ENCODE measurements at regions not wholly inside any gene's neighbourhood (a gene's known extent, or its start where the extent isn't known, plus 50 kb on each side); places are given as distances from the start of the nearest gene placed in this dataset.

DNA sequence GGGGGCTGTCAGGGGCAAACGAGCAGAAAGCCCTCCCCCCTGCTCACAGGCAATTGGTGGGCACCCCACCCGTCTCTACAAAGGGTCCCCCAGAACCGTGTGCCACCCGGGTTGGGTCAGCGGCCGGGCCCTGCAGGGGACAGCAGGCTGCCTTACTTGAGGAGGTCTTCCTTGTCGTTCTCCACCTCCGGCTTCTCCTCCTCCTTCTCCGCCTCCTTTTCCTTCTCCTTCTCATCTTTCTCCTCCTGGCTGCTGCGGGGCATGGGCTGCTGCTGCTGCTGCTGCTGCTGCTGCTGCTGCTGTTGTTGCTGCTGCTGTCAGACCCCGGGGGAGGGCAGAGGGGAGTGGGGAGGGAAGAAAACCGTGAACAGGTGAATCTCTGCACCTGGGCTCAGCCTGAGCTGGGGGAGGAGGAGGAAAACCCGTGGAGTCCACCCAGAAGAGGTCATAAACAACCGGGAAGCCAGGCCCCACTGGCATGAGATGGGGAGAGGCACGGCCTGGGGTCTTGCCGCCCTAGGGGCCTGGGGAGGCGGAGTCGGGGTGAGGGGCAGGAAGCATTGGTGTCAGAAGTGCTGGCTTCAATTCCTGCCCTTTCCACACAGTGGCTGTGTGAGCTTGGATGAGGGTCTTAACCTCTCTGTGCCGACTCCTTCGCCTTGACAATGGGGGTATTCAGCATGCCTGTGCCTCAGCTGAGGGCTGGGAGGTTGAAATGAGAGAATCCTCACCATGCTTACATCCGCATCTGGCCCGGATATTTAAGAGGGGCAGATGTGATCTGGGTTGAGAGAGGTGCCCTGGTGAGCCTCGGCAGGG lies 107.6 kb downstream of the RFLNA start:
- DNase-seq (ENCODE audit: low read depth in 1 of 2, low spot score in 1 of 2) = no peak
- no peak overlapping the region for H3K27ac ChIP-seq (replicated peaks)
- TF ChIP-seq, protein P1, sequence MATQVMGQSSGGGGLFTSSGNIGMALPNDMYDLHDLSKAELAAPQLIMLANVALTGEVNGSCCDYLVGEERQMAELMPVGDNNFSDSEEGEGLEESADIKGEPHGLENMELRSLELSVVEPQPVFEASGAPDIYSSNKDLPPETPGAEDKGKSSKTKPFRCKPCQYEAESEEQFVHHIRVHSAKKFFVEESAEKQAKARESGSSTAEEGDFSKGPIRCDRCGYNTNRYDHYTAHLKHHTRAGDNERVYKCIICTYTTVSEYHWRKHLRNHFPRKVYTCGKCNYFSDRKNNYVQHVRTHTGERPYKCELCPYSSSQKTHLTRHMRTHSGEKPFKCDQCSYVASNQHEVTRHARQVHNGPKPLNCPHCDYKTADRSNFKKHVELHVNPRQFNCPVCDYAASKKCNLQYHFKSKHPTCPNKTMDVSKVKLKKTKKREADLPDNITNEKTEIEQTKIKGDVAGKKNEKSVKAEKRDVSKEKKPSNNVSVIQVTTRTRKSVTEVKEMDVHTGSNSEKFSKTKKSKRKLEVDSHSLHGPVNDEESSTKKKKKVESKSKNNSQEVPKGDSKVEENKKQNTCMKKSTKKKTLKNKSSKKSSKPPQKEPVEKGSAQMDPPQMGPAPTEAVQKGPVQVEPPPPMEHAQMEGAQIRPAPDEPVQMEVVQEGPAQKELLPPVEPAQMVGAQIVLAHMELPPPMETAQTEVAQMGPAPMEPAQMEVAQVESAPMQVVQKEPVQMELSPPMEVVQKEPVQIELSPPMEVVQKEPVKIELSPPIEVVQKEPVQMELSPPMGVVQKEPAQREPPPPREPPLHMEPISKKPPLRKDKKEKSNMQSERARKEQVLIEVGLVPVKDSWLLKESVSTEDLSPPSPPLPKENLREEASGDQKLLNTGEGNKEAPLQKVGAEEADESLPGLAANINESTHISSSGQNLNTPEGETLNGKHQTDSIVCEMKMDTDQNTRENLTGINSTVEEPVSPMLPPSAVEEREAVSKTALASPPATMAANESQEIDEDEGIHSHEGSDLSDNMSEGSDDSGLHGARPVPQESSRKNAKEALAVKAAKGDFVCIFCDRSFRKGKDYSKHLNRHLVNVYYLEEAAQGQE (IDR thresholded peaks at IDR 0.05; ENCODE audit: insufficient replicate concordance, low read depth) = no peak
- TF ChIP-seq GABPA (IDR thresholded peaks at IDR 0.05; ENCODE audit: low read depth) = no peak
- TF ChIP-seq POLR2AphosphoS5 (IDR thresholded peaks at IDR 0.05; ENCODE audit: low read depth) = no peak
- TF ChIP-seq CTCF (IDR thresholded peaks at IDR 0.05; ENCODE audit: insufficient read depth, low read length) = no peak
- TF ChIP-seq SPI1 (IDR thresholded peaks at IDR 0.05; ENCODE audit: borderline replicate concordance, low read depth) = no peak
- H3K4me3 ChIP-seq (replicated peaks; ENCODE audit: insufficient read depth, low read length) = no peak overlapping the region
- H3K27me3 ChIP-seq (ENCODE audit: insufficient read depth, poor library complexity, severe bottlenecking) = no peaks in the 10 kb centered on the region

- no peak overlapping the region for H3K4me3 ChIP-seq (replicated peaks; ENCODE audit: insufficient read depth, low read length)
- DNase-seq (ENCODE audit: low read depth in 1 of 2, low spot score in 1 of 2) = no peak
- TF ChIP-seq CTCF (IDR thresholded peaks at IDR 0.05; ENCODE audit: insufficient read depth, low read length) (no peak), GABPA (IDR thresholded peaks at IDR 0.05; ENCODE audit: low read depth) (no peak), SPI1 (IDR thresholded peaks at IDR 0.05; ENCODE audit: borderline replicate concordance, low read depth) (no peak), POLR2AphosphoS5 (IDR thresholded peaks at IDR 0.05; ENCODE audit: low read depth) (no peak)
- TF ChIP-seq, protein P1 (IDR thresholded peaks at IDR 0.05; ENCODE audit: insufficient replicate concordance, low read depth) = no peak
- H3K27ac ChIP-seq (replicated peaks) = no peak overlapping the region
- H3K27me3 ChIP-seq (ENCODE audit: insufficient read depth, poor library complexity, severe bottlenecking) = no peaks in the 10 kb centered on the region
These were observed 106.9 kb downstream of the RFLNA start for GRCh38 chr12:124401704-124402221.

DNA sequence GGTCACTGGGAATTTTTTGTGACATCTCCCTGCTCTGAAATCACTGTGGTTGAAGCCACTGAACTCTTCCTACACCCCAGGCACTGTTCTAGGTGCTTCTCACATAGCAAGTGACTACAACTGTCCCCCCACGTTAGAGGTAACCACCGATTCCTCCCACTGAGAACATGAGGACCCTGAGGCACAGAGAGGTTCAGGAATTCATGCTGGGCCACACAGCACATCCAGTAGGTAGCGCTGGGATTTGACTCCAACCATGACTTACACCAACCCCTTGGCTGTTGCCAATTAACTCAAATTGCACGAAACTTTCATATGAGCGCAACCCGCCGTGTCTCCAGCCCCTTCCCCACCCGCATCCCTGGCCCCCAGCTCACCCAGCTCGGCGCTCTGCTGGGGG lies 105.2 kb downstream of the RFLNA start:
- no peak overlapping the region for H3K27ac ChIP-seq (replicated peaks)
- no peak for DNase-seq (ENCODE audit: low read depth in 1 of 2, low spot score in 1 of 2)
- no peak overlapping the region for H3K4me3 ChIP-seq (replicated peaks; ENCODE audit: insufficient read depth, low read length)
- H3K27me3 ChIP-seq (ENCODE audit: insufficient read depth, poor library complexity, severe bottlenecking) = no peaks in the 10 kb centered on the region
- TF ChIP-seq, protein P1 (IDR thresholded peaks at IDR 0.05; ENCODE audit: insufficient replicate concordance, low read depth) = no peak
- TF ChIP-seq POLR2AphosphoS5 (IDR thresholded peaks at IDR 0.05; ENCODE audit: low read depth) = no peak
- TF ChIP-seq GABPA (IDR thresholded peaks at IDR 0.05; ENCODE audit: low read depth) = no peak
- TF ChIP-seq SPI1 (IDR thresholded peaks at IDR 0.05; ENCODE audit: borderline replicate concordance, low read depth) = no peak
- TF ChIP-seq CTCF (IDR thresholded peaks at IDR 0.05; ENCODE audit: insufficient read depth, low read length) = no peak

Data from HL-60 (cell line).